GM12892 (cell line): ENCODE measurements at regions not wholly inside any gene's neighbourhood (a gene's known extent, or its start where the extent isn't known, plus 50 kb on each side); places are given as distances from the start of the nearest gene placed in this dataset.

Experiments
- POLR2A ChIP-seq: IDR thresholded peaks from 2 replicates; pipeline ENCODE4 v1.6.1; 2011; ENCODE audit warnings: low read depth, low read length, control low read depth
- POLR2AphosphoS5 ChIP-seq: IDR thresholded peaks from 2 replicates; pipeline ENCODE4 v1.6.1; 2011; ENCODE audit warnings: low read depth, low read length, control low read depth

- TF ChIP-seq POLR2A, result no peak
- no peak for TF ChIP-seq POLR2AphosphoS5
Measured at GRCh38 chr5:96053063-96053735, 91.5 kb upstream of the ELL2 start.
